ENCODE measurements at regions not wholly inside any gene's neighbourhood (a gene's known extent, or its start where the extent isn't known, plus 50 kb on each side); places are given as distances from the start of the nearest gene placed in this dataset.

DNA sequence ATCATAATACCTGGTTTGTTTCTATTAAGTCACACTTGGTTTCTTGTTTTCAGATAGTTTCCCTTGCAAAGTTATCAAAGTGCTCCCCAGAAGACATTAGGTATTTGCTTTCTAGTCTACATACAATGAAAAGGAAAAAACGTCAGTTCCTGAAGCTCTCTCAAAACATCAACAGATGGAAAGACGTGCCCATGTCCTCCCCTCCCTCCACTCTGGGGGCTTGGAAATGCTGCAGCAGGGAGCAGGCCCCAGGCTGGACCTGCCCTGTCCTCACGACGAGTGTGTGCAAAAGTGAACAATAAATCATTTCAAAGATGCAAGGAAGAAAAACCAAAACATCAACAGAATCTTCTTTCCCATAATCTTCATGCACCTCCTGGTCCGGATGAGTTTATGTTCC lies 118.5 kb downstream of the USP22 start:
- no peak for TF ChIP-seq CTCF (IDR thresholded peaks at IDR 0.05)
- TF ChIP-seq POLR2A (IDR thresholded peaks at IDR 0.05), result no peak
